HCT116 (cell line): ENCODE measurements at regions not wholly inside any gene's neighbourhood (a gene's known extent, or its start where the extent isn't known, plus 50 kb on each side); places are given as distances from the start of the nearest gene placed in this dataset.

Experiments used
- ATAC-seq: fragments of 200-7000 bp; cut with Tn5 transposase; 2 replicates; pipeline ENCODE4 v1.9.1; 2020; ENCODE audit warnings: mild to moderate bottlenecking, moderate library complexity
- BruUV-seq: library from RNA; stranded (reverse); fragments of 400-500 nt; replicated peaks from 2 replicates; lab custom pipeline; 2021; lab: Mats Ljungman, UMichigan
- CTCF ChIA-PET: fragments of 300-600 bp; sonication (Branson Sonifier 250); formaldehyde crosslinking; loops from one replicate; lab custom pipeline; 2021; ENCODE audit warnings: antibody characterized with exemption; lab: Charles Lee
- POLR2A ChIA-PET: fragments of 300-600, 350-600 bp; sonication (Branson Sonifier 250); formaldehyde crosslinking; loops from one replicate; lab custom pipeline; 2021; ENCODE audit warnings: antibody characterized with exemption; lab: Charles Lee
- RAD21 ChIA-PET, 2 experiments: fragments of 300-600 bp; sonication (Branson Sonifier 250); formaldehyde crosslinking; loops; one replicate each; lab custom pipeline; 2023; ENCODE audit warnings: low total read pairs in 2 of 2; ENCODE audit not compliant: uncharacterized antibody in 2 of 2, unreplicated experiment in 2 of 2, low non-redundant PET in 1 of 2; lab: Charles Lee
- DNase-seq: peaks from one replicate; pipeline ENCODE4 v3.0.0-alpha.2; 2010; ENCODE audit warnings: low read depth, low spot score
- H2AFZ ChIP-seq: fragments of 200-600 bp; shearing (Covaris generic), sonication (generic); 2 replicates; pipeline ENCODE4 v1.6.1; 2017; ENCODE audit warnings: low read depth, mixed run types, mixed read lengths, antibody characterized with exemption, low read length; ENCODE audit not compliant: poor library complexity, severe bottlenecking
- H3K27ac ChIP-seq: 2 replicates; pipeline ENCODE4 v1.5.1; 2012; ENCODE audit warnings: low read depth, low read length
- H3K27me3 ChIP-seq: fragments of 200-600 bp; sonication (generic); 2 replicates; pipeline ENCODE4 v1.6.1; 2016; ENCODE audit warnings: mixed run types, low read length, mixed read lengths; ENCODE audit not compliant: insufficient read depth
- H3K36me3 ChIP-seq, 2 experiments: fragments of 200-500 bp in 1 of 2; fragments of 200-600 bp in 1 of 2; sonication (Bioruptor generic) in 1 of 2; sonication (generic) in 1 of 2; 2 replicates each; pipeline versions ENCODE4 v1.5.1 to v1.6.1; 2014 to 2016; ENCODE audit warnings: low read length in 2 of 2, inconsistent platforms in 1 of 2, mixed read lengths in 1 of 2, mixed run types in 1 of 2; ENCODE audit not compliant: insufficient read depth in 2 of 2, control insufficient read depth in 1 of 2
- H3K4me1 ChIP-seq, 2 experiments: fragments of 200-600 bp in 1 of 2; sonication (generic) in 1 of 2; 2 replicates each; pipeline versions ENCODE4 v1.5.1 to v1.6.1; 2012 to 2017; ENCODE audit warnings: low read length in 2 of 2, inconsistent platforms in 1 of 2, mild to moderate bottlenecking in 1 of 2, mixed read lengths in 1 of 2, mixed run types in 1 of 2, moderate library complexity in 1 of 2; ENCODE audit not compliant: insufficient read depth in 2 of 2, control insufficient read depth in 1 of 2
- H3K4me2 ChIP-seq: fragments of 200-600 bp; sonication (generic); 2 replicates; pipeline ENCODE4 v1.6.1; 2017; ENCODE audit warnings: mixed run types, low read length, mixed read lengths
- H3K4me3 ChIP-seq, 2 experiments: fragments of 200-600 bp in 1 of 2; sonication (generic) in 1 of 2; replicated peaks in 1 of 2; 2 replicates each; pipeline ENCODE4 v1.5.1; 2011 to 2016; ENCODE audit warnings: low read length in 2 of 2, control low read depth in 1 of 2, low read depth in 1 of 2, mild to moderate bottlenecking in 1 of 2, mixed read lengths in 1 of 2, mixed run types in 1 of 2
- H3K79me2 ChIP-seq: fragments of 200-600 bp; sonication (generic); 2 replicates; pipeline ENCODE4 v1.6.1; 2017; ENCODE audit warnings: mild to moderate bottlenecking, mixed run types, low read length, moderate library complexity, mixed read lengths; ENCODE audit not compliant: insufficient read depth
- H3K9ac ChIP-seq: fragments of 200-600 bp; sonication (generic); 2 replicates; pipeline ENCODE4 v1.6.1; 2016; ENCODE audit warnings: low read length, mixed read lengths
- H3K9me2 ChIP-seq: fragments of 200-600 bp; sonication (generic), shearing (Covaris generic); 2 replicates; pipeline ENCODE4 v1.6.1; 2017; ENCODE audit warnings: mixed run types, mild to moderate bottlenecking, moderate library complexity; ENCODE audit not compliant: insufficient read depth
- H3K9me3 ChIP-seq, 2 experiments: fragments of 200-500 bp in 1 of 2; fragments of 200-600 bp in 1 of 2; sonication (Bioruptor generic) in 1 of 2; sonication (generic) in 1 of 2; 2 replicates each; pipeline ENCODE4 v1.6.1; 2014 to 2017; ENCODE audit warnings: low read length in 2 of 2, mixed read lengths in 2 of 2, inconsistent platforms in 1 of 2, low read depth in 1 of 2, mild to moderate bottlenecking in 1 of 2, mixed run types in 1 of 2, moderate library complexity in 1 of 2; ENCODE audit not compliant: control insufficient read depth in 1 of 2, insufficient read depth in 1 of 2
- H4K20me1 ChIP-seq: fragments of 200-600 bp; sonication (generic), shearing (Covaris generic); 2 replicates; pipeline ENCODE4 v1.6.1; 2017; ENCODE audit warnings: mixed run types, mild to moderate bottlenecking, moderate library complexity; ENCODE audit not compliant: insufficient read depth
- ATF3 ChIP-seq: IDR thresholded peaks from 2 replicates; pipeline ENCODE4 v1.6.1; 2012
- CBX3 ChIP-seq: IDR thresholded peaks from 2 replicates; pipeline ENCODE4 v1.6.1; 2012; ENCODE audit warnings: low read depth
- EGR1 ChIP-seq: IDR thresholded peaks from 2 replicates; pipeline ENCODE4 v1.6.1; 2012; ENCODE audit warnings: low read depth
- EZH2 ChIP-seq: fragments of 200-600 bp; sonication (generic); IDR thresholded peaks from 2 replicates; pipeline ENCODE4 v1.6.1; 2017; ENCODE audit warnings: antibody characterized with exemption, mixed run types
- EZH2phosphoT487 ChIP-seq: fragments of 200-600 bp; IDR thresholded peaks from 2 replicates; pipeline ENCODE4 v1.6.1; 2018; ENCODE audit warnings: antibody characterized with exemption, borderline replicate concordance
- FOSL1 ChIP-seq: IDR thresholded peaks from 2 replicates; pipeline ENCODE4 v1.6.1; 2012; ENCODE audit warnings: low read depth
- JUND ChIP-seq: IDR thresholded peaks from 2 replicates; pipeline ENCODE4 v1.6.1; 2012
- MAX ChIP-seq: IDR thresholded peaks from 2 replicates; pipeline ENCODE4 v1.6.1; 2012
- POLR2A ChIP-seq: IDR thresholded peaks from 2 replicates; pipeline ENCODE4 v1.7.0; 2011; ENCODE audit warnings: borderline replicate concordance; ENCODE audit not compliant: insufficient read depth, insufficient read length; ENCODE audit errors: extremely low read depth
- POLR2AphosphoS5 ChIP-seq: IDR thresholded peaks from 2 replicates; pipeline ENCODE4 v1.6.1; 2011; ENCODE audit warnings: mild to moderate bottlenecking, low read depth, low read length, moderate library complexity
- RAD21 ChIP-seq: IDR thresholded peaks from 2 replicates; pipeline ENCODE4 v1.6.1; 2012; ENCODE audit warnings: low read depth, mild to moderate bottlenecking
- SIN3A ChIP-seq: IDR thresholded peaks from 2 replicates; pipeline ENCODE4 v1.6.1; 2012; ENCODE audit warnings: low read depth
- SP1 ChIP-seq: IDR thresholded peaks from 2 replicates; pipeline ENCODE4 v1.6.1; 2012; ENCODE audit warnings: low read depth
- SRF ChIP-seq: IDR thresholded peaks from 2 replicates; pipeline ENCODE4 v1.6.1; 2012; ENCODE audit warnings: low read depth
- YY1 ChIP-seq: IDR thresholded peaks from 2 replicates; pipeline ENCODE4 v1.6.1; 2011; ENCODE audit warnings: low read length, low read depth, moderate library complexity, mild to moderate bottlenecking; ENCODE audit not compliant: insufficient replicate concordance; ENCODE audit errors: extremely low read depth
- ZBTB33 ChIP-seq: IDR thresholded peaks from 2 replicates; pipeline ENCODE4 v1.6.1; 2011; ENCODE audit warnings: mild to moderate bottlenecking, low read length, moderate library complexity; ENCODE audit not compliant: insufficient replicate concordance; ENCODE audit errors: extremely low read depth
- ZFX ChIP-seq: fragments of 450-650 bp; IDR thresholded peaks from 2 replicates; pipeline ENCODE4 v1.6.1; 2017
- ZNF274 ChIP-seq: fragments of 200-500 bp; sonication (Bioruptor generic); IDR thresholded peaks from 2 replicates; pipeline ENCODE4 v1.6.1; 2014; ENCODE audit warnings: mild to moderate bottlenecking, low read depth, low read length, inconsistent platforms
- intact Hi-C: fragments of 100-400 bp; cut with micrococcal nuclease; formaldehyde crosslinking; loops from 2 replicates; pipeline ENCODE4 v1.10.0; 2022
- TF ChIP-seq, protein P1 (sequence below): IDR thresholded peaks from 2 replicates; pipeline ENCODE4 v1.6.1; 2012; ENCODE audit warnings: low read depth
- TF ChIP-seq, protein P2 (sequence below), 3 experiments: fragments of 200-600 bp in 1 of 3; sonication (generic) in 1 of 3; IDR thresholded peaks in 2 of 3; conservative IDR thresholded peaks in 1 of 3; 2 replicates each; pipeline ENCODE4 v1.5.1; 2012 to 2017; ENCODE audit warnings: low read depth in 2 of 3, low read length in 2 of 3, antibody characterized with exemption in 1 of 3, borderline replicate concordance in 1 of 3, control low read depth in 1 of 3, mild to moderate bottlenecking in 1 of 3, mixed read lengths in 1 of 3, mixed run types in 1 of 3, moderate library complexity in 1 of 3; ENCODE audit not compliant: insufficient read depth in 1 of 3

GRCh38 chr6:68368845-68369244 lies 266.2 kb upstream of the ADGRB3 start:
- intact Hi-C loops: no loop called here
- no peaks in the 10 kb centered on the region for H3K79me2 ChIP-seq
- no peak overlapping the region for H3K4me3 ChIP-seq
- H4K20me1 ChIP-seq: no peaks in the 10 kb centered on the region
- peaks cover 16 to 37% of the 10 kb centered on the region in 2 experiments; a peak in 2 of 4 replicates for H3K9me3 ChIP-seq
- ChIA-PET RAD21 (no interaction called here), CTCF (no interaction called here), POLR2A (no interaction called here)
- H3K27ac ChIP-seq: no peak overlapping the region
- TF ChIP-seq POLR2AphosphoS5 (no peak), FOSL1 (no peak), JUND (no peak), POLR2A (no peak), EZH2 (no peak), YY1 (no peak), ZNF274 (no peak), CBX3 (no peak), MAX (no peak), EZH2phosphoT487 (no peak), SIN3A (no peak), EGR1 (no peak), ZFX (no peak), ZBTB33 (no peak), RAD21 (no peak), SP1 (no peak), SRF (no peak), ATF3 (no peak)
- TF ChIP-seq, protein P1, sequence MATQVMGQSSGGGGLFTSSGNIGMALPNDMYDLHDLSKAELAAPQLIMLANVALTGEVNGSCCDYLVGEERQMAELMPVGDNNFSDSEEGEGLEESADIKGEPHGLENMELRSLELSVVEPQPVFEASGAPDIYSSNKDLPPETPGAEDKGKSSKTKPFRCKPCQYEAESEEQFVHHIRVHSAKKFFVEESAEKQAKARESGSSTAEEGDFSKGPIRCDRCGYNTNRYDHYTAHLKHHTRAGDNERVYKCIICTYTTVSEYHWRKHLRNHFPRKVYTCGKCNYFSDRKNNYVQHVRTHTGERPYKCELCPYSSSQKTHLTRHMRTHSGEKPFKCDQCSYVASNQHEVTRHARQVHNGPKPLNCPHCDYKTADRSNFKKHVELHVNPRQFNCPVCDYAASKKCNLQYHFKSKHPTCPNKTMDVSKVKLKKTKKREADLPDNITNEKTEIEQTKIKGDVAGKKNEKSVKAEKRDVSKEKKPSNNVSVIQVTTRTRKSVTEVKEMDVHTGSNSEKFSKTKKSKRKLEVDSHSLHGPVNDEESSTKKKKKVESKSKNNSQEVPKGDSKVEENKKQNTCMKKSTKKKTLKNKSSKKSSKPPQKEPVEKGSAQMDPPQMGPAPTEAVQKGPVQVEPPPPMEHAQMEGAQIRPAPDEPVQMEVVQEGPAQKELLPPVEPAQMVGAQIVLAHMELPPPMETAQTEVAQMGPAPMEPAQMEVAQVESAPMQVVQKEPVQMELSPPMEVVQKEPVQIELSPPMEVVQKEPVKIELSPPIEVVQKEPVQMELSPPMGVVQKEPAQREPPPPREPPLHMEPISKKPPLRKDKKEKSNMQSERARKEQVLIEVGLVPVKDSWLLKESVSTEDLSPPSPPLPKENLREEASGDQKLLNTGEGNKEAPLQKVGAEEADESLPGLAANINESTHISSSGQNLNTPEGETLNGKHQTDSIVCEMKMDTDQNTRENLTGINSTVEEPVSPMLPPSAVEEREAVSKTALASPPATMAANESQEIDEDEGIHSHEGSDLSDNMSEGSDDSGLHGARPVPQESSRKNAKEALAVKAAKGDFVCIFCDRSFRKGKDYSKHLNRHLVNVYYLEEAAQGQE: no peak
- TF ChIP-seq, protein P2, sequence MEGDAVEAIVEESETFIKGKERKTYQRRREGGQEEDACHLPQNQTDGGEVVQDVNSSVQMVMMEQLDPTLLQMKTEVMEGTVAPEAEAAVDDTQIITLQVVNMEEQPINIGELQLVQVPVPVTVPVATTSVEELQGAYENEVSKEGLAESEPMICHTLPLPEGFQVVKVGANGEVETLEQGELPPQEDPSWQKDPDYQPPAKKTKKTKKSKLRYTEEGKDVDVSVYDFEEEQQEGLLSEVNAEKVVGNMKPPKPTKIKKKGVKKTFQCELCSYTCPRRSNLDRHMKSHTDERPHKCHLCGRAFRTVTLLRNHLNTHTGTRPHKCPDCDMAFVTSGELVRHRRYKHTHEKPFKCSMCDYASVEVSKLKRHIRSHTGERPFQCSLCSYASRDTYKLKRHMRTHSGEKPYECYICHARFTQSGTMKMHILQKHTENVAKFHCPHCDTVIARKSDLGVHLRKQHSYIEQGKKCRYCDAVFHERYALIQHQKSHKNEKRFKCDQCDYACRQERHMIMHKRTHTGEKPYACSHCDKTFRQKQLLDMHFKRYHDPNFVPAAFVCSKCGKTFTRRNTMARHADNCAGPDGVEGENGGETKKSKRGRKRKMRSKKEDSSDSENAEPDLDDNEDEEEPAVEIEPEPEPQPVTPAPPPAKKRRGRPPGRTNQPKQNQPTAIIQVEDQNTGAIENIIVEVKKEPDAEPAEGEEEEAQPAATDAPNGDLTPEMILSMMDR (IDR thresholded peaks at IDR 0.05 in 2 of 3, conservative IDR thresholded peaks at IDR 0.05 in 1 of 3; ENCODE audit: borderline replicate concordance in 1 of 3, insufficient read depth in 1 of 3, low read depth in 2 of 3, low read length in 2 of 3): no peak
- no peak overlapping the region for H3K4me2 ChIP-seq
- H3K9ac ChIP-seq: no peak overlapping the region
- no TSS peak for BruUV-seq
- H3K36me3 ChIP-seq: no peaks in the 10 kb centered on the region
- H2AFZ ChIP-seq: no peak overlapping the region
- no peaks in the 10 kb centered on the region for H3K9me2 ChIP-seq
- H3K4me1 ChIP-seq: no peaks in the 10 kb centered on the region
- H3K27me3 ChIP-seq: no peaks in the 10 kb centered on the region
- no peak for DNase-seq
- no peak for ATAC-seq
